AG04450 (cell line): ENCODE measurements at regions not wholly inside any gene's neighbourhood (a gene's known extent, or its start where the extent isn't known, plus 50 kb on each side); places are given as distances from the start of the nearest gene placed in this dataset.

Source experiments
- CTCF ChIA-PET: fragments of 300-600, 350-600 bp; formaldehyde crosslinking; extraction: SDS; loops from one replicate; lab custom pipeline; 2022; ENCODE audit warnings: antibody characterized with exemption, inconsistent platforms; lab: Charles Lee
- POLR2A ChIA-PET: fragments of 350-600 bp; formaldehyde crosslinking; extraction: SDS; loops from one replicate; lab custom pipeline; 2021; ENCODE audit warnings: antibody characterized with exemption, inconsistent platforms; lab: Yijun Ruan, JAX
- DNase-seq: peaks from one replicate; pipeline ENCODE4 v3.0.0-alpha.2; 2011; ENCODE audit warnings: low read depth, low spot score
- H3K27ac ChIP-seq: one replicate; pipeline ENCODE4 v1.5.1; 2012; ENCODE audit warnings: low read depth, low read length, control low read depth
- H3K27me3 ChIP-seq: one replicate; pipeline ENCODE4 v1.6.0; 2012; ENCODE audit warnings: low read length; ENCODE audit not compliant: control insufficient read depth, insufficient read depth
- H3K4me3 ChIP-seq: 2 replicates; pipeline ENCODE4 v1.5.1; 2011; ENCODE audit warnings: mild to moderate bottlenecking, low read depth, low read length, control low read depth
- H3K9me3 ChIP-seq: 2 replicates; pipeline ENCODE4 v1.5.1; 2012; ENCODE audit warnings: low read length; ENCODE audit not compliant: control insufficient read depth, insufficient read depth
- CTCF ChIP-seq: IDR thresholded peaks from 2 replicates; pipeline ENCODE4 v1.5.1; 2011; ENCODE audit warnings: low read depth, low read length, control low read depth, inconsistent platforms

GRCh38 chr4:123972031-123972430, 575.4 kb downstream of the SPRY1 start:
- POLR2A ChIA-PET = no interaction called here
- TF ChIP-seq CTCF = no peak
- Histone ChIP-seq H3K27ac (no peak overlapping the region), H3K27me3 (no peaks in the 10 kb centered on the region), H3K9me3 (no peaks in the 10 kb centered on the region; the same call in 1 of the 2 replicates), H3K4me3 (no peak overlapping the region)
- DNase-seq = no peak
- CTCF ChIA-PET = no interaction called here

GRCh38 chr4:123974386-123975149, 578.0 kb downstream of the SPRY1 start:
- CTCF ChIA-PET = no interaction called here
- DNase-seq = no peak
- Histone ChIP-seq H3K27me3 (no peaks in the 10 kb centered on the region), H3K4me3 (no peak overlapping the region), H3K27ac (no peak overlapping the region), H3K9me3 (no peaks in the 10 kb centered on the region; the same call in 1 of the 2 replicates)
- POLR2A ChIA-PET = no interaction called here
- no peak for TF ChIP-seq CTCF

- Histone ChIP-seq H3K4me3 (no peak overlapping the region), H3K27ac (peak overlapping the region; percentile 34), H3K9me3 (no peaks in the 10 kb centered on the region; the same call in 1 of the 2 replicates), H3K27me3 (no peaks in the 10 kb centered on the region)
- CTCF ChIA-PET = no interaction called here
- no peak for TF ChIP-seq CTCF
- POLR2A ChIA-PET = no interaction called here
- DNase-seq = no peak
Measured at GRCh38 chr4:123976285-123976684, 579.7 kb downstream of the SPRY1 start.

- CTCF ChIA-PET = no interaction called here
- POLR2A ChIA-PET = no interaction called here
Measured at GRCh38 chr4:123976819-123977218, 580.2 kb downstream of the SPRY1 start.

More at GRCh38 chr4:123976819-123977218, 580.2 kb downstream of the SPRY1 start:
- no peaks in the 10 kb centered on the region for H3K27me3 ChIP-seq
- DNase-seq = no peak
- no peak overlapping the region for H3K27ac ChIP-seq
- no peak overlapping the region for H3K4me3 ChIP-seq
- no peaks in the 10 kb centered on the region; the same call in 1 of the 2 replicates for H3K9me3 ChIP-seq
- TF ChIP-seq CTCF = no peak
